ENCODE measurements at regions not wholly inside any gene's neighbourhood (a gene's known extent, or its start where the extent isn't known, plus 50 kb on each side); places are given as distances from the start of the nearest gene placed in this dataset.

DNA sequence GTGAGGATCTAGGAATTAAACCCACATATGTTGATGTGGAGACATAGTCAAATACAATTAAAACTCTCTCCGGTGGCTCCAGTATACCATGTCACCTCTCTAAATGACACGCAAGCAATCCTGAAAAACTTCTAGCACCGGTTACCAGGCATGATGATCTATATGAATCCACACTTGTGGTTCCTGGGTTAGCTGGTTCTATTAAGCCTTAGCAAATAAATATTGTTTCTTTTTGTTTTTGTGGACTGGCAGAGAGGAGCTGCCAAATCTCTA is 104.8 kb downstream of the SEC61B start:
- no peak for DNase-seq
- H3K4me1 ChIP-seq (ENCODE audit: control insufficient read depth, insufficient read depth, low read length): no peaks in the 10 kb centered on the region
- no CpG with 5 or more reads among the region's 3 CpGs for WGBS (ENCODE audit: insufficient coverage, low lambda C conversion rate)
- no peaks in the 10 kb centered on the region for H3K9me3 ChIP-seq (ENCODE audit: control insufficient read depth, low read depth, low read length)
- no peak overlapping the region for H3K27ac ChIP-seq (ENCODE audit: low read length)
- no peaks in the 10 kb centered on the region for H3K27me3 ChIP-seq (ENCODE audit: control insufficient read depth, insufficient read depth, low read length)
- no peak overlapping the region for H3K4me3 ChIP-seq (ENCODE audit: low read length)
- H3K36me3 ChIP-seq (ENCODE audit: control insufficient read depth, insufficient read depth, low read length): no peaks in the 10 kb centered on the region

GRCh38 chr9:99327667-99328066 is 105.6 kb downstream of the SEC61B start:
- H3K27ac ChIP-seq (ENCODE audit: low read length): no peak overlapping the region
- H3K9me3 ChIP-seq (ENCODE audit: control insufficient read depth, low read depth, low read length): no peaks in the 10 kb centered on the region
- WGBS (ENCODE audit: insufficient coverage, low lambda C conversion rate): no CpG with 5 or more reads among the region's 3 CpGs
- H3K36me3 ChIP-seq (ENCODE audit: control insufficient read depth, insufficient read depth, low read length): no peaks in the 10 kb centered on the region
- no peak overlapping the region for H3K4me3 ChIP-seq (ENCODE audit: low read length)
- DNase-seq: no peak
- no peaks in the 10 kb centered on the region for H3K4me1 ChIP-seq (ENCODE audit: control insufficient read depth, insufficient read depth, low read length)
- H3K27me3 ChIP-seq (ENCODE audit: control insufficient read depth, insufficient read depth, low read length): no peaks in the 10 kb centered on the region

GRCh38 chr9:99335280-99335679 is 113.2 kb downstream of the SEC61B start:
- H3K4me3 ChIP-seq (ENCODE audit: low read length): no peak overlapping the region
- WGBS (ENCODE audit: insufficient coverage, low lambda C conversion rate): 100% methylated on average over 2 of the region's 4 CpGs
- no peaks in the 10 kb centered on the region for H3K27me3 ChIP-seq (ENCODE audit: control insufficient read depth, insufficient read depth, low read length)
- no peaks in the 10 kb centered on the region for H3K4me1 ChIP-seq (ENCODE audit: control insufficient read depth, insufficient read depth, low read length)
- H3K27ac ChIP-seq (ENCODE audit: low read length): no peak overlapping the region
- DNase-seq: no peak
- H3K9me3 ChIP-seq (ENCODE audit: control insufficient read depth, low read depth, low read length): no peaks in the 10 kb centered on the region
- no peaks in the 10 kb centered on the region for H3K36me3 ChIP-seq (ENCODE audit: control insufficient read depth, insufficient read depth, low read length)

DNA sequence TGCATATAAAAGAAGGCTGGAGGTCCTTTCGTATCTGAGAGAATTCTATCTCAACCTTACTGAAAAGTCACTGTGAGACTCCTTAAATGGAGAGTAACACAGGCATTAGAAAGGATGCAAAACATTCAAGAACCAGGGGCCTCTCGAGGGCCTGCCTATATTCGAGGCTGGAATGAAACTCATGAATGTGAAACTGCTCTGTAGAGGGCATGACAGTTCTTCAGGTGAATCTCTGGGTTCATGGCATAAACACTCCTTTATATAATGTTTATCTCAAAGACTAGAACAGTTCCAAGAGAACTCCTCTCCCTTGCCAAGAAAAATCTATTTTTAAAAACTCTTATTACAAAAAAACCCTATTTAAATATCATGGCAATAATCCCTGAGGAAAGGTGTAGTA is 113.9 kb downstream of the SEC61B start:
- Histone ChIP-seq H3K4me3 (ENCODE audit: low read length) (no peak overlapping the region), H3K27ac (ENCODE audit: low read length) (no peak overlapping the region)

DNA sequence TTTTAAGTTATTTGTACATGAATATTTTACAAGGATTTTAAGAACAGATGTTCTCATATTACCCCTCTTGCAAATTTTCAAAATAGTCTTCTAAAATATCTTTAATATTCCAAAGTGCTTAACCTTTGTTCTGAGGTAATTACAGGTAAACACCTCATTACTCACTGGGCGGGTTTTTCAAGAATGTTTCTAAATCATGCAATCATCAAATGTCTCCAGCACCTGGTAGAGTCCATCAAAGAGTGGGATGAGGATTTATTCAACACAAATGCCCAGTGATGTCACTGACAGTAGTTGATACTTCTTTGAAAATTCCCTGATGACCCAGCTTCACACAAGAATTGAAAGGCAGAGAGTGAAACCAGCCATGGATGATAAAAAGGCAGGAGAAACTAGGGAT is 114.4 kb downstream of the SEC61B start:
- no peaks in the 10 kb centered on the region for H3K4me1 ChIP-seq (ENCODE audit: control insufficient read depth, insufficient read depth, low read length)
- no peaks in the 10 kb centered on the region for H3K36me3 ChIP-seq (ENCODE audit: control insufficient read depth, insufficient read depth, low read length)
- H3K9me3 ChIP-seq (ENCODE audit: control insufficient read depth, low read depth, low read length): no peaks in the 10 kb centered on the region
- no peaks in the 10 kb centered on the region for H3K27me3 ChIP-seq (ENCODE audit: control insufficient read depth, insufficient read depth, low read length)
- no peak for DNase-seq
- no CpG with 5 or more reads among the region's 1 CpG for WGBS (ENCODE audit: insufficient coverage, low lambda C conversion rate)
- H3K27ac ChIP-seq (ENCODE audit: low read length): no peak overlapping the region
- H3K4me3 ChIP-seq (ENCODE audit: low read length): no peak overlapping the region

More for the DNA sequence above, 113.9 kb downstream of the SEC61B start:
- no peaks in the 10 kb centered on the region for H3K9me3 ChIP-seq (ENCODE audit: control insufficient read depth, low read depth, low read length)
- no peak for DNase-seq
- WGBS (ENCODE audit: insufficient coverage, low lambda C conversion rate): no CpG with 5 or more reads among the region's 3 CpGs
- H3K27me3 ChIP-seq (ENCODE audit: control insufficient read depth, insufficient read depth, low read length): no peaks in the 10 kb centered on the region
- H3K4me1 ChIP-seq (ENCODE audit: control insufficient read depth, insufficient read depth, low read length): no peaks in the 10 kb centered on the region
- no peaks in the 10 kb centered on the region for H3K36me3 ChIP-seq (ENCODE audit: control insufficient read depth, insufficient read depth, low read length)

DNA sequence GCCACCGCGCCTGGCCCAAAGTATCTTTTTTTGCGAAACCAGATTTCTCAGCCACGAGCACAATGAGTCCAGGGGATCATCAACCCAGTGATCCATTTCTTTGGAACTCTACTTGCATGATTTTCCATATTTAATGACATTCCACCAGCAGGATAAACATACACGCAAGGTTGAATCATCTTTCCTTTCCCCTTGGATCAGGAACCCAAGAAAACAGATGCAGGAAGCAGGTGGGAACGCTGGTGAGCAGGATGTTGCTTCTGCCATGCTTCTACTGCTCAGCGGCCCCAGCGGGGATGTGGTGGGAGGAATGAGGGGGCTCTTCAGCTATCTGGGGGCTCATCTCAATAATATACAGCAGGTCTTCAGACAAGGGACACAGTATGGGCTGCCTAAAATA is 118.2 kb downstream of the SEC61B start:
- no peaks in the 10 kb centered on the region for H3K4me1 ChIP-seq (ENCODE audit: control insufficient read depth, insufficient read depth, low read length)
- no peak overlapping the region for H3K27ac ChIP-seq (ENCODE audit: low read length)
- H3K9me3 ChIP-seq (ENCODE audit: control insufficient read depth, low read depth, low read length): no peaks in the 10 kb centered on the region
- WGBS (ENCODE audit: insufficient coverage, low lambda C conversion rate): no CpG with 5 or more reads among the region's 8 CpGs
- H3K36me3 ChIP-seq (ENCODE audit: control insufficient read depth, insufficient read depth, low read length): no peaks in the 10 kb centered on the region
- no peak for DNase-seq
- H3K27me3 ChIP-seq (ENCODE audit: control insufficient read depth, insufficient read depth, low read length): no peaks in the 10 kb centered on the region
- H3K4me3 ChIP-seq (ENCODE audit: low read length): no peak overlapping the region

DNA sequence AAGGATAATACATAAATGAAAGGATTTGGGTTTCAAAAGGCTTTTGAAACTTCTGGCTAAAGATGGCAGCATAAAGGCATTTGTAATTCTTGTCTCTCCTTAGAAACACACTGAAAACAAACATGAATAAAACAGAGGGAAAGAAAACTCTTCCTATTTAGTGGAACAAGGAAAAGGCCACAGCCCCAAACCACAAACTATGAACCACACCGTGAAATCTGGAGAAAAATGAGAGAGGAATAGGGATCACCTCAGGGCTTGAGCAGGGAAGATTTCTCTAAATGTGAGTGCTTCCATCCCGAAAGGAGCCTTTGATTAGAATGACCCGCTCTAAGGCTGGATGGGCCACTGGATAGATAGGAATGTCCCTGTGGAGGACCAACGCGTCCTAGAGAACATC is 119.6 kb downstream of the SEC61B start:
- Histone ChIP-seq H3K4me1 (ENCODE audit: control insufficient read depth, insufficient read depth, low read length) (no peaks in the 10 kb centered on the region), H3K36me3 (ENCODE audit: control insufficient read depth, insufficient read depth, low read length) (no peaks in the 10 kb centered on the region), H3K27me3 (ENCODE audit: control insufficient read depth, insufficient read depth, low read length) (no peaks in the 10 kb centered on the region), H3K27ac (ENCODE audit: low read length) (no peak overlapping the region), H3K4me3 (ENCODE audit: low read length) (no peak overlapping the region), H3K9me3 (ENCODE audit: control insufficient read depth, low read depth, low read length) (no peaks in the 10 kb centered on the region)
- DNase-seq: no peak
- WGBS (ENCODE audit: insufficient coverage, low lambda C conversion rate): 100% methylated on average over 1 of the region's 5 CpGs

- no peak for DNase-seq
- Histone ChIP-seq H3K4me1 (ENCODE audit: control insufficient read depth, insufficient read depth, low read length) (no peaks in the 10 kb centered on the region), H3K36me3 (ENCODE audit: control insufficient read depth, insufficient read depth, low read length) (no peaks in the 10 kb centered on the region), H3K27ac (ENCODE audit: low read length) (no peak overlapping the region), H3K9me3 (ENCODE audit: control insufficient read depth, low read depth, low read length) (no peaks in the 10 kb centered on the region), H3K27me3 (ENCODE audit: control insufficient read depth, insufficient read depth, low read length) (no peaks in the 10 kb centered on the region), H3K4me3 (ENCODE audit: low read length) (no peak overlapping the region)
- 100% methylated on average over 1 of the region's 1 CpG for WGBS (ENCODE audit: insufficient coverage, low lambda C conversion rate)
These were observed 123.4 kb downstream of the SEC61B start for GRCh38 chr9:99345451-99345850.

- H3K4me3 ChIP-seq (ENCODE audit: low read length): no peak overlapping the region
- H3K36me3 ChIP-seq (ENCODE audit: control insufficient read depth, insufficient read depth, low read length): no peaks in the 10 kb centered on the region
- no peaks in the 10 kb centered on the region for H3K27me3 ChIP-seq (ENCODE audit: control insufficient read depth, insufficient read depth, low read length)
- no peak overlapping the region for H3K27ac ChIP-seq (ENCODE audit: low read length)
- no peaks in the 10 kb centered on the region for H3K9me3 ChIP-seq (ENCODE audit: control insufficient read depth, low read depth, low read length)
- H3K4me1 ChIP-seq (ENCODE audit: control insufficient read depth, insufficient read depth, low read length): no peaks in the 10 kb centered on the region
- DNase-seq: no peak
These were observed 123.9 kb downstream of the SEC61B start for GRCh38 chr9:99345942-99346341.

DNA sequence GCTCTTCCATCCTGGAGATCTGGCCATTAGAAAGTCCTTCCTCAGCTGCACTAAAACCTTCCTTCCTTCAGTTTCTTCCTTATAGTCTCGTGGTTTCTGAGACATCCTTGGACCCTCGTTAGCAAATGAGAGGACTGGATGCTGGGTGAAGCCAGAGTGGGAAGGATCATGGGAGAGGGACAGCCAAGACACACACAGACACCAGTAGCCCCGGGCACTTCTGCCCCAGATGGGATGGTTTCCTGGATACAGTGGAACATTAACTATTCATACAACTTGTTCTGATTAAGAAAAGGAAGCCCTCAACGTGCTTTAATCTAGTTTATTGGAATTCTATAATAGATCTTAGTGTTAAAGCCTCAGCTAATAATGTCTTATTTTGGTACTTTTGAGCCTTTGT is 125.5 kb downstream of the SEC61B start:
- H3K9me3 ChIP-seq (ENCODE audit: control insufficient read depth, low read depth, low read length): no peaks in the 10 kb centered on the region
- H3K4me1 ChIP-seq (ENCODE audit: control insufficient read depth, insufficient read depth, low read length): no peaks in the 10 kb centered on the region
- H3K27me3 ChIP-seq (ENCODE audit: control insufficient read depth, insufficient read depth, low read length): no peaks in the 10 kb centered on the region
- H3K4me3 ChIP-seq (ENCODE audit: low read length): no peak overlapping the region
- DNase-seq: no peak
- 40% methylated on average over 1 of the region's 4 CpGs for WGBS (ENCODE audit: insufficient coverage, low lambda C conversion rate)
- H3K36me3 ChIP-seq (ENCODE audit: control insufficient read depth, insufficient read depth, low read length): no peaks in the 10 kb centered on the region
- H3K27ac ChIP-seq (ENCODE audit: low read length): no peak overlapping the region

GRCh38 chr9:99348289-99348688 is 126.2 kb downstream of the SEC61B start:
- no peak for DNase-seq
- no CpG with 5 or more reads among the region's 2 CpGs for WGBS (ENCODE audit: insufficient coverage, low lambda C conversion rate)
- Histone ChIP-seq H3K27me3 (ENCODE audit: control insufficient read depth, insufficient read depth, low read length) (no peaks in the 10 kb centered on the region), H3K4me1 (ENCODE audit: control insufficient read depth, insufficient read depth, low read length) (no peaks in the 10 kb centered on the region), H3K27ac (ENCODE audit: low read length) (no peak overlapping the region), H3K9me3 (ENCODE audit: control insufficient read depth, low read depth, low read length) (no peaks in the 10 kb centered on the region), H3K36me3 (ENCODE audit: control insufficient read depth, insufficient read depth, low read length) (no peaks in the 10 kb centered on the region), H3K4me3 (ENCODE audit: low read length) (no peak overlapping the region)
